ENCODE measurements at regions not wholly inside any gene's neighbourhood (a gene's known extent, or its start where the extent isn't known, plus 50 kb on each side); places are given as distances from the start of the nearest gene placed in this dataset.

DNA sequence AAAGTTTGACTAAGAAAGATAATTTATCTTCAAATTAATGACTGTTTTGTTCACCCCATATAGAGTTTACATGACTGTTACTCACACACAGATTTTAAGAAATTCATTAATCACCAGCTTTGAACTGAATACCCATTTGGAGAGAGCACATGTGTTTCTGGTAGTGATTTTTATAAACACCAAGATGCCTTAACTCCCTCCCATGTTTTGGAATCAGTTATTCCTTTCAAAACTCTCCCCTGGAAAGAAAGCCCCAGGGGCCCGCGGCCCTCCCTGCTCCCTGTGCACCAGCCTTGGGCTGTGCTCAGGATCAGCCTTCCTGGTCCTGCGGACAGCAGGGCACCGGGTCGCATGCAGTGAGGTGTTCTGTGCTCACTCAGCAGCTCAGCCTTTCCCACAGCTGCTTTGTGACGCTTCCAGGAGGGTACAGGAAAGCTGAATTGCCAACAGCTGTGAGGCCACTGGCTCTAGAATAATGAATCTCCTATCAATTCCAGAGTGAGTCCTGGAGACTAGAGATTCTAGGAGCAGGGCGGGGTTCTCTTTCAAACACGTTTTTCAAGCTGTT, 483.2 kb downstream of the EFNB2 start:
- TF ChIP-seq, protein P1, sequence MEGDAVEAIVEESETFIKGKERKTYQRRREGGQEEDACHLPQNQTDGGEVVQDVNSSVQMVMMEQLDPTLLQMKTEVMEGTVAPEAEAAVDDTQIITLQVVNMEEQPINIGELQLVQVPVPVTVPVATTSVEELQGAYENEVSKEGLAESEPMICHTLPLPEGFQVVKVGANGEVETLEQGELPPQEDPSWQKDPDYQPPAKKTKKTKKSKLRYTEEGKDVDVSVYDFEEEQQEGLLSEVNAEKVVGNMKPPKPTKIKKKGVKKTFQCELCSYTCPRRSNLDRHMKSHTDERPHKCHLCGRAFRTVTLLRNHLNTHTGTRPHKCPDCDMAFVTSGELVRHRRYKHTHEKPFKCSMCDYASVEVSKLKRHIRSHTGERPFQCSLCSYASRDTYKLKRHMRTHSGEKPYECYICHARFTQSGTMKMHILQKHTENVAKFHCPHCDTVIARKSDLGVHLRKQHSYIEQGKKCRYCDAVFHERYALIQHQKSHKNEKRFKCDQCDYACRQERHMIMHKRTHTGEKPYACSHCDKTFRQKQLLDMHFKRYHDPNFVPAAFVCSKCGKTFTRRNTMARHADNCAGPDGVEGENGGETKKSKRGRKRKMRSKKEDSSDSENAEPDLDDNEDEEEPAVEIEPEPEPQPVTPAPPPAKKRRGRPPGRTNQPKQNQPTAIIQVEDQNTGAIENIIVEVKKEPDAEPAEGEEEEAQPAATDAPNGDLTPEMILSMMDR (conservative IDR thresholded peaks at IDR 0.05; ENCODE audit: low read length): no peak
- no peak for TF ChIP-seq EZH2phosphoT487 (IDR thresholded peaks at IDR 0.05; ENCODE audit: borderline replicate concordance, low read depth, low read length)

All from OCI-LY7 (cell line).